Stimulated activated CD8-positive, alpha-beta memory T cell treated with anti-CD3 and anti-CD28 coated beads, Interleukin-15, amount 100 ng/mL, for 1 hour (primary cell): ENCODE measurements at regions not wholly inside any gene's neighbourhood (a gene's known extent, or its start where the extent isn't known, plus 50 kb on each side); places are given as distances from the start of the nearest gene placed in this dataset.
"Not testable (repeated sequence)": the region's sequence is repeated elsewhere in the genome, so short reads cannot be mapped to it uniquely, and the experiment has no call there.

Experiments used
- DNase-seq: peaks from one replicate; pipeline ENCODE4 v3.0.0-alpha.2; 2020; ENCODE audit warnings: low read depth

GRCh38 chr1:157460381-157460780, 91.9 kb downstream of the FCRL5 start:
- DNase-seq, result no peak

- no peak for DNase-seq
Measured at GRCh38 chr1:157457279-157457678, 95.0 kb downstream of the FCRL5 start.

- DNase-seq, result no peak
Measured at GRCh38 chr1:157455318-157455717, 97.0 kb downstream of the FCRL5 start.

- no peak for DNase-seq
Measured at GRCh38 chr1:157450106-157450505, 102.2 kb downstream of the FCRL5 start.

- DNase-seq, result no peak
Measured at GRCh38 chr1:157448636-157449035, 103.7 kb downstream of the FCRL5 start.

GRCh38 chr1:157446356-157446755, 106.0 kb downstream of the FCRL5 start:
- DNase-seq, result not testable (repeated sequence)

GRCh38 chr1:157445616-157446140, 106.6 kb downstream of the FCRL5 start:
- DNase-seq, result not testable (repeated sequence)

GRCh38 chr1:157442065-157442464, 110.2 kb downstream of the FCRL5 start:
- no peak for DNase-seq

- DNase-seq, result no peak
Measured at GRCh38 chr1:157439302-157439954, 112.9 kb downstream of the FCRL5 start.

GRCh38 chr1:157438613-157439012, 113.7 kb downstream of the FCRL5 start:
- no peak for DNase-seq

- no peak for DNase-seq
Measured at GRCh38 chr1:157438146-157438545, 114.2 kb downstream of the FCRL5 start.

GRCh38 chr1:157437296-157437695, 115.0 kb downstream of the FCRL5 start:
- DNase-seq, result no peak

- no peak for DNase-seq
Measured at GRCh38 chr1:157431751-157432150, 120.6 kb downstream of the FCRL5 start.

- DNase-seq, result no peak
Measured at GRCh38 chr1:157429601-157430240, 122.6 kb downstream of the FCRL5 start.

- not testable (repeated sequence) for DNase-seq
Measured at GRCh38 chr1:157423764-157424163, 128.6 kb downstream of the FCRL5 start.

- no peak for DNase-seq
Measured at GRCh38 chr1:157419845-157420542, 132.3 kb downstream of the FCRL5 start.

GRCh38 chr1:157418659-157419058, 133.7 kb downstream of the FCRL5 start:
- DNase-seq, result no peak

GRCh38 chr1:157418231-157418630, 134.1 kb downstream of the FCRL5 start:
- DNase-seq, result no peak

GRCh38 chr1:157415661-157416060, 136.7 kb downstream of the FCRL5 start:
- DNase-seq, result no peak

GRCh38 chr1:157412308-157412707, 140.0 kb downstream of the FCRL5 start:
- DNase-seq, result no peak

GRCh38 chr1:157411769-157412168, 140.5 kb downstream of the FCRL5 start:
- DNase-seq, result no peak

GRCh38 chr1:157411064-157411463, 141.3 kb downstream of the FCRL5 start:
- DNase-seq, result no peak

- no peak for DNase-seq
Measured at GRCh38 chr1:157410457-157410856, 141.9 kb downstream of the FCRL5 start.
